ENCODE measurements at regions not wholly inside any gene's neighbourhood (a gene's known extent, or its start where the extent isn't known, plus 50 kb on each side); places are given as distances from the start of the nearest gene placed in this dataset.

DNA sequence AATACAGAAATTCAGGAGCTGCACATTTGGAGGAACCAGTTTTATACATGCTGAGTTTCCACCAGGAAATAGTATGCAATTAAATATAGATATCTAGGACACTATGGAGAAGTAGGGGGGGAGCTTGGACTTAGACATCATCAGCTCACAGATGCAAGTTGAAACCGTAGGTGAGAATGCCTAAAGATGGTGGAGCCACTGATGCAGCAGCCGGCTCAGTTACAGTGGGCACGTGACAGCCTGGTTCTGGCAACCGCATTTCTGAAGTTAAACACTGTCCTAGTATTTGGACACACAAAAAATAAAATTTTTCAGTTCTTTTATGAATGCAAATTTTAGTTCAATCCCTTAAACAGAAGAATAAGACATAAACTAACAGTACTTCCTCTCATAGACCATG, 91.5 kb upstream of the FRY start:
- CTCF ChIA-PET: no interaction called here
- Mint-ChIP-seq H3K27me3 (ENCODE audit: low read depth) (peaks cover 3% of the 10 kb centered on the region), H3K9me3 (no peaks in the 10 kb centered on the region), H3K4me3 (no peak overlapping the region), H3K27ac (no peak overlapping the region), H3K36me3 (ENCODE audit: low read depth) (no peaks in the 10 kb centered on the region), H3K4me1 (ENCODE audit: low read depth) (no peaks in the 10 kb centered on the region)
- DNase-seq: no peak
- intact Hi-C loops (cut with micrococcal nuclease): no loop called here

DNA sequence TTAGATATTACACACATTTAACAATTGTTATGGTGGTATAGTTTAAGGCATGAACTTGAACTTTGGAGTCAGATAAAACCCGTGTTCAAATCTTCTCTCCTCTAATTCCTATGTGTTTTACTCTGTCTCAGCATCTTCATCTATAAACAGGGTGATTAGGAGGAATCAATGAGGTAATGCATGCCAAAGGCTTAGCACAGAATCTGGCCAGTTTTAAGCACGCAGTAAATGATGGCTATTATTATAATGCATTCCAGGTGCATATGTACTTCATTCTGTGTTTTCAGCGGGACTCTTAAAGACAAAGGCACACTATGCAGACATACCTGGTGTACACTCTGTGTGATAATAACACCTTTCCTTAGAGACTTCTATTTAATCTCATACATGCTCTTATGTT, 88.0 kb upstream of the FRY start:
- Mint-ChIP-seq H3K4me3 (no peak overlapping the region), H3K27ac (no peak overlapping the region), H3K27me3 (ENCODE audit: low read depth) (peaks cover 3% of the 10 kb centered on the region), H3K4me1 (ENCODE audit: low read depth) (no peaks in the 10 kb centered on the region), H3K9me3 (no peaks in the 10 kb centered on the region), H3K36me3 (ENCODE audit: low read depth) (no peaks in the 10 kb centered on the region)
- intact Hi-C loops (cut with micrococcal nuclease): no loop called here
- CTCF ChIA-PET: no interaction called here
- no peak for DNase-seq

DNA sequence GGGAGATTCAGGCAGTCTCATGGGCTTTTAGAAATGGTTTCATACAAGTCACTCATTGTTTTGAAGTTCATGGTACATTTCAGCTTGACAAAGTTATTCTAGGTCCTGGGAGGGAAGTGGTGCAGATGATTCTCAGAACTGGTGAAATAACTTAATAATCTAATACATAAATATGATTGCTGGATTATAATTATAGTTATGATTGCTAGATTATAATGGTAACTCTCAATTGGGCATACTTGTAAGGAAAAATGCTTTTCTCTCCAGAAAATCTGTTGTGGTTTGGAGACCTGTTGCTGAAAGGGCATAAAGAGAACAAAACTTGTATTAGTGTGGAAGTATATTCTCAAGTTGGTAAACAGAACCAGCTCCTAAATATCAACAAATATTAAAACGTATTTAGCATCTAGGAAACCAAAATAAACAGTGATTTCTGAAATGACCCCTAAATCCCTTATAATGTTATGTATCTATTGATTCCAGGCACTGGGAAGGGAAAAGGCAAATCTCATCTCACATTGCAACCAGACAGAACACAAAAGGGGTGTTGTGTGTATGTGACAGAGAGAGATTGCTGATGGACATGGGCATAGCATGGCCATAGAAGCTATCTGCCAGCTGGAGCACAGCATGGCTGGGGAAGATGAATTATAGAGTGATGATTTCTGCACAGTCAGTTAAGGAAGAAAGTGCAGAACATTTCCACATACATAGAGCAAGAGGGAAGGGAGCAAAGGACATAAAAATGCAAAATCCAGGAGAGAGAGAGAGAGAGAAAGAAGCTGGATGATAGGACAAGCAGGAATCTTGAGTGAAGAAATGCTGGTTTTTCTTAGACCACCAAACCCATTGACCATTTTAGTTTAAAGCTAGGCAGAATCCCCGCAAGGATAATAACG, 87.1 kb upstream of the FRY start:
- Mint-ChIP-seq H3K4me3 (no peak overlapping the region), H3K27me3 (ENCODE audit: low read depth) (peaks cover 3% of the 10 kb centered on the region), H3K4me1 (ENCODE audit: low read depth) (no peaks in the 10 kb centered on the region), H3K36me3 (ENCODE audit: low read depth) (no peaks in the 10 kb centered on the region), H3K27ac (no peak overlapping the region), H3K9me3 (no peaks in the 10 kb centered on the region)
- DNase-seq: no peak
- CTCF ChIA-PET: no interaction called here
- intact Hi-C loops (cut with micrococcal nuclease): no loop called here

DNA sequence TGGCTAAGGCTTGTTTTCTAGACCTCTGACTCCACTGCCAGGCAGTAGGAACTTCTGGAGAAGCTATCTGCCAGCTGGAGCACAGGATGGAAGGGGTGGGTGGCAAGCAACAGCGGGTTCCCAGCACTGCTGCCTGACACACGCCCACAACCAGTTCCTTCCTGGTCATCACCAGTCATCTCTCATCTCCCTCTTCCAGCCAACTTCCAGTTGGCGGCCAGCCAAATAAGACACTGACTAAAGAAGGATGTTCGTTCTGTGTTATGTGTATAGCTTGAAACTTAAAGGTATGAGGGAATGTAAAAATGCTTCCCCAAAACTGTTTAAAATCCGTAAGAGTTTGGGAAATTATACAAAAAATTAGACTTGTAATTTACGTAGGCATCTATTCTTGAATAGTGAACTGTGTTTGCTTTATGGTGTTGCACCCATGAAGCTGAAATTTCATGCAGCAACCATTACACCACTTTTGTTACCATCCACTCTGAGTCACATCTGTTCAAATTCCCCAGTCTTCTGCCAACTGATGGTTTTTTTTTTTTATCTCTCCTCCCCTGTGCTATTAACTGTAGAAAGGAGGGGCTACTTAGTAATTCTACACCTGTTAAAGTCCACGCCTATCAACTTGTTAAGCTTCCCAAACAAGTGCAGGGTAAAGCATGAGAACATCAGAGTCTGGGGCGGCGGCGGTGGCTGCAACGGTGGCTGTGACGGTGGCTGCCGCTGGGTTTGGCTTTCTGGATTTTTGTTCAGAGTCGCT, 86.2 kb upstream of the FRY start:
- intact Hi-C loops (cut with micrococcal nuclease): no loop called here
- CTCF ChIA-PET: interaction anchor here (0.6 kb wide), 1 partner anchor 968 kb away, joined by 3 read pairs; no protein-coding TSS in a partner anchor
- DNase-seq: no peak
- Mint-ChIP-seq H3K27ac (no peak overlapping the region), H3K27me3 (ENCODE audit: low read depth) (no peaks in the 10 kb centered on the region), H3K4me1 (ENCODE audit: low read depth) (no peaks in the 10 kb centered on the region), H3K36me3 (ENCODE audit: low read depth) (no peaks in the 10 kb centered on the region), H3K9me3 (no peaks in the 10 kb centered on the region), H3K4me3 (no peak overlapping the region)

DNA sequence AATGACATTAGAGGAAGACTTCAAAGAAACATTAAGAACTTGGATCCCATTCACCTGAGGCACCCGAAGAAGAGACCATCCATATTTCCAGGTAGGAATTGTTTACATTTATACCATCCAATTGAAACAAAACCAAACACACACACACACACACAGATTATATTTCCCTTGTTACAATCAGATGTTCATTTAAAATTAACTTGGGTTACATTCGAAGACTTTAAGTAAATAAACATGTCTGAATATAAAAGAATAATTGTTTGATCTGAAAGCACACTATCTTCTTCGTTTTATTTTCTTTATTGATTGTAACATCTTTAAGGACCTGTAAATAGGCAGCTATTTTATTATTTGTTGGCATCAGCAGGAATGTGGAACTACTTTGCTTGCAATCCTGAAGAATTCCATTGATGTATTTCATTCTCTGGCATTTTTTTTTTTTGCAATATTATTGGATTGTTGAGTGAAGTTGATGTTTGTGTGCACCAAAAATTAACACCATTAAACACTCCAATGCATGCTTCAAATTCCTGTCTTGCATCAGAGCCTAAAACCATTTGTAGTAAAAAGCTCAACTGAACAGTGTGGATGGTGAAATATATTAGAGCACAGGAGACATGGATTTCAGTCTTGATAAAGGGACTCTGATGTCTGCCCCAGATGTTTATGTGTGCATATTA, 85.3 kb upstream of the FRY start:
- intact Hi-C loops (cut with micrococcal nuclease): no loop called here
- no peaks in the 10 kb centered on the region for H3K36me3 Mint-ChIP-seq (ENCODE audit: low read depth)
- no peaks in the 10 kb centered on the region for H3K4me1 Mint-ChIP-seq (ENCODE audit: low read depth)
- CTCF ChIA-PET: interaction anchor here (0.9 to 1.3 kb wide), 2 partner anchors 17 to 19 kb away, joined by 3 to 4 read pairs; no protein-coding TSS in a partner anchor
- no peak overlapping the region for H3K4me3 Mint-ChIP-seq
- no peaks in the 10 kb centered on the region for H3K9me3 Mint-ChIP-seq
- DNase-seq: no peak
- H3K27ac Mint-ChIP-seq: no peak overlapping the region
- no peaks in the 10 kb centered on the region for H3K27me3 Mint-ChIP-seq (ENCODE audit: low read depth)

- H3K36me3 Mint-ChIP-seq (ENCODE audit: low read depth): no peaks in the 10 kb centered on the region
- no peaks in the 10 kb centered on the region for H3K9me3 Mint-ChIP-seq
- no peak for DNase-seq
- no peaks in the 10 kb centered on the region for H3K4me1 Mint-ChIP-seq (ENCODE audit: low read depth)
- intact Hi-C loops (cut with micrococcal nuclease): no loop called here
- H3K27ac Mint-ChIP-seq: no peak overlapping the region
- no peak overlapping the region for H3K4me3 Mint-ChIP-seq
- CTCF ChIA-PET: interaction anchor here (0.6 to 1.3 kb wide), 3 partner anchors 16 to 98 kb away, joined by 3 to 4 read pairs (median 3); no protein-coding TSS in a partner anchor
- no peaks in the 10 kb centered on the region for H3K27me3 Mint-ChIP-seq (ENCODE audit: low read depth)
Measured at GRCh38 chr13:31947105-31947504, 84.5 kb upstream of the FRY start.

GRCh38 chr13:31947506-31947905, 84.1 kb upstream of the FRY start:
- Mint-ChIP-seq H3K4me1 (ENCODE audit: low read depth) (no peaks in the 10 kb centered on the region), H3K9me3 (no peaks in the 10 kb centered on the region), H3K27me3 (ENCODE audit: low read depth) (no peaks in the 10 kb centered on the region), H3K4me3 (no peak overlapping the region), H3K36me3 (ENCODE audit: low read depth) (no peaks in the 10 kb centered on the region), H3K27ac (no peak overlapping the region)
- no peak for DNase-seq
- CTCF ChIA-PET: interaction anchor here (0.6 to 1.3 kb wide), 3 partner anchors 15 to 98 kb away, joined by 3 to 4 read pairs (median 3); no protein-coding TSS in a partner anchor
- intact Hi-C loops (cut with micrococcal nuclease): no loop called here

GRCh38 chr13:31949486-31949885, 82.1 kb upstream of the FRY start:
- Mint-ChIP-seq H3K9me3 (no peaks in the 10 kb centered on the region), H3K4me3 (no peak overlapping the region), H3K4me1 (ENCODE audit: low read depth) (no peaks in the 10 kb centered on the region), H3K27me3 (ENCODE audit: low read depth) (no peaks in the 10 kb centered on the region), H3K27ac (no peak overlapping the region), H3K36me3 (ENCODE audit: low read depth) (no peaks in the 10 kb centered on the region)
- intact Hi-C loops (cut with micrococcal nuclease): no loop called here
- no peak for DNase-seq
- CTCF ChIA-PET: no interaction called here

DNA sequence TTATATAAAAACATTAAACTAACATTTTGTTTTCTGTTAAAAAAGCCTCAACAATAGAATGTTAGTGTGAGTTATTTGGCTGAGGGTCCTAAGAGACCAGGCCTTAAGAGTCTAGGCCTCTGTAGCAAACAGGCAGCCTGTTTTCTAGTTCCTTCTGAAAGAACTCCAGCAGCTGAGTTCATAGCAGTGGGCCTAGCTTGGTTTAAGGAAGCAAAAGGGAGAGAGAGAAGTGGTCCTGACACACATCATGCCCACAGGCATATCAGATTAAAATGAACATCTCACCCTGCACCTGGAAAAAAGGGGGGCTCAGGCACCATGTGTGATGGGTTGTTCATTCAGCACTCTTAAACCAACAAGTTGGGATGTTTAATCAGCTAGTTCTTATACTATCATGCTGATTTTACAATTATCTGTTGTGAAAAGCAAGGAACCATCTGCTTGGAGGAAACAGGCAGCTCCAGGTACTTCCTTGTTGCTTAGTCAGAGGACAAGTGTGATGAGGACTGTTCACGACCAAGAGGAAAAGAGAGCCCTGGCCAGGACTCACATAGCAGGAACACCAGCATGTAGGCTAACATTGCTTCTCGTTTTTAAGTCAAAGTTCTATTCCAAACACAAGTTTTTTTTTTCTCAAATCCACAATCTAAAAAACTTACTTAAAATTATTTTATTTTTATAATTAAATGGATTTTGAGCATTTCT, 81.3 kb upstream of the FRY start:
- Mint-ChIP-seq H3K27me3 (ENCODE audit: low read depth) (no peaks in the 10 kb centered on the region), H3K36me3 (ENCODE audit: low read depth) (no peaks in the 10 kb centered on the region), H3K4me3 (no peak overlapping the region), H3K27ac (no peak overlapping the region), H3K9me3 (no peaks in the 10 kb centered on the region), H3K4me1 (ENCODE audit: low read depth) (no peaks in the 10 kb centered on the region)
- intact Hi-C loops (cut with micrococcal nuclease): no loop called here
- CTCF ChIA-PET: interaction anchor here (1.0 kb wide), 1 partner anchor 40 kb away, joined by 4 read pairs; no protein-coding TSS in a partner anchor
- no peak for DNase-seq

DNA sequence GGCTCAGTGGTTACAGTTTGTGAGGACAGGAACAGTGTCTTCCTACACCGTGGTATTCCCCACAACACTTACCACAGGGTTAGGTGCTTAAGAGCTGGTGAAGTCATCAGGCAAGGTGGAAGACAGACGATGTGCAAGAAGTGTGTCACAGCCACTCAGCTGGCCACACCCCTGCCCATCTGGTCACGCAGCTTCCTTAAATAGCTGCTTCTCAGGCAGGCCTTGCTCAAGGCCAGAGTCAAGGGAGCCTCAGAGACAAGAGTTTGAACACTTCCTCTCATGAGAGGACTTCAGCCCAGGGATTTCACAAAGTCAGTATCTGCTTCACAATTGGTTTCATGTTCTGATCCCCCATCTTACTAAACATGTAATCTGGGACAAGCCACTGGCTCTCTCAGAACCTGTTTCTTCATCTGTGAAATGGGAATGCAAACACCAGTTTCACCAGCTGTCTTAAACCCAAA, 80.3 kb upstream of the FRY start:
- Mint-ChIP-seq H3K4me1 (ENCODE audit: low read depth) (no peaks in the 10 kb centered on the region), H3K36me3 (ENCODE audit: low read depth) (no peaks in the 10 kb centered on the region), H3K27me3 (ENCODE audit: low read depth) (no peaks in the 10 kb centered on the region), H3K4me3 (no peak overlapping the region), H3K9me3 (no peaks in the 10 kb centered on the region), H3K27ac (no peak overlapping the region)
- no peak for DNase-seq
- CTCF ChIA-PET: interaction anchor here (1.5 kb wide), 1 partner anchor 41 kb away, joined by 5 read pairs; no protein-coding TSS in a partner anchor
- intact Hi-C loops (cut with micrococcal nuclease): no loop called here

- Mint-ChIP-seq H3K36me3 (ENCODE audit: low read depth) (no peaks in the 10 kb centered on the region), H3K27ac (no peak overlapping the region), H3K4me1 (ENCODE audit: low read depth) (no peaks in the 10 kb centered on the region), H3K9me3 (no peaks in the 10 kb centered on the region), H3K4me3 (no peak overlapping the region), H3K27me3 (ENCODE audit: low read depth) (peaks cover 3% of the 10 kb centered on the region)
- CTCF ChIA-PET: interaction anchor here (0.6 to 1.8 kb wide), 9 partner anchors 9 to 1181 kb away, joined by 3 to 7 read pairs (median 4); no protein-coding TSS in a partner anchor
- intact Hi-C loops (cut with micrococcal nuclease): no loop called here
- no peak for DNase-seq
Measured at GRCh38 chr13:31952641-31953380, 78.8 kb upstream of the FRY start.

Data from activated naive CD4-positive, alpha-beta T cell treated with anti-CD3 and anti-CD28 coated beads for 36 hours (primary cell).